Tibial artery (tissue), 4 donors: ENCODE measurements at regions not wholly inside any gene's neighbourhood (a gene's known extent, or its start where the extent isn't known, plus 50 kb on each side); places are given as distances from the start of the nearest gene placed in this dataset.

ENCODE experiments used
- DNase-seq, 2 donors: peaks; one replicate each; pipeline ENCODE4 v3.0.0-alpha.2; 2019
- H3K27ac ChIP-seq, 2 donors: fragments of 200-600 bp; sonication (generic) in 1 of 2; 1 replicate in 1 of 2; 2 replicates in 1 of 2; pipeline ENCODE4 v1.5.1; 2018 to 2019; ENCODE audit warnings: mild to moderate bottlenecking in 1 of 2
- H3K27me3 ChIP-seq, 2 donors: fragments of 200-600 bp; sonication (generic) in 1 of 2; one replicate each; pipeline versions ENCODE4 v1.5.1 to v1.6.0; 2016 to 2019
- H3K36me3 ChIP-seq, 3 donors: fragments of 200-600 bp; sonication (generic) in 2 of 3; one replicate each; pipeline ENCODE4 v1.5.1; 2016 to 2019; ENCODE audit warnings: mild to moderate bottlenecking in 2 of 3
- H3K4me1 ChIP-seq, 4 donors: fragments of 200-600 bp; sonication (generic) in 2 of 4; 1 replicate in 3 of 4; 2 replicates in 1 of 4; pipeline ENCODE4 v1.5.1; 2016 to 2019
- H3K4me3 ChIP-seq, 2 donors: fragments of 200-600 bp; sonication (generic) in 1 of 2; 1 replicate in 1 of 2; 2 replicates in 1 of 2; pipeline ENCODE4 v1.5.1; 2018 to 2019; ENCODE audit warnings: mild to moderate bottlenecking in 2 of 2
- H3K9me3 ChIP-seq, 3 donors: fragments of 200-600 bp; sonication (generic) in 1 of 3; one replicate each; pipeline ENCODE4 v1.5.1; 2016 to 2019
- CTCF ChIP-seq, 2 experiments: fragments of 200-600 bp in 1 of 2; fragments of 450-650 bp in 1 of 2; IDR thresholded peaks; one replicate each; pipeline ENCODE4 v1.5.1; 2017 to 2019; ENCODE audit warnings: antibody characterized with exemption in 2 of 2, mild to moderate bottlenecking in 1 of 2, moderate library complexity in 1 of 2
- intact Hi-C: fragments of 100-400 bp; cut with DNase I; formaldehyde crosslinking; loops from one replicate; pipeline ENCODE4 v1.15.0; 2023; ENCODE audit warnings: low total_unique reads

GRCh38 chr13:83496501-83496900, 385.8 kb downstream of the SLITRK1 start:
- H3K9me3 ChIP-seq = no peaks in the 10 kb centered on the region
- H3K36me3 ChIP-seq = no peaks in the 10 kb centered on the region
- no peaks in the 10 kb centered on the region for H3K4me1 ChIP-seq
- DNase-seq = no peak
- no peak for TF ChIP-seq CTCF (IDR thresholded peaks at IDR 0.05)
- H3K4me3 ChIP-seq = no peak overlapping the region
- intact Hi-C loops = no loop called here
- H3K27ac ChIP-seq = no peak overlapping the region
- H3K27me3 ChIP-seq = no peaks in the 10 kb centered on the region

- no peak for TF ChIP-seq CTCF (IDR thresholded peaks at IDR 0.05)
- Histone ChIP-seq H3K9me3 (no peaks in the 10 kb centered on the region), H3K36me3 (no peaks in the 10 kb centered on the region), H3K4me3 (no peak overlapping the region), H3K27me3 (no peaks in the 10 kb centered on the region), H3K27ac (no peak overlapping the region), H3K4me1 (no peaks in the 10 kb centered on the region)
- no peak for DNase-seq
- intact Hi-C loops = no loop called here
Observed at GRCh38 chr13:83485101-83485500, 397.2 kb downstream of the SLITRK1 start.

- no peak for DNase-seq
- Histone ChIP-seq H3K36me3 (no peaks in the 10 kb centered on the region), H3K4me3 (no peak overlapping the region), H3K9me3 (no peaks in the 10 kb centered on the region), H3K4me1 (no peaks in the 10 kb centered on the region), H3K27me3 (no peaks in the 10 kb centered on the region), H3K27ac (no peak overlapping the region)
- no peak for TF ChIP-seq CTCF (IDR thresholded peaks at IDR 0.05)
- intact Hi-C loops = no loop called here
Observed at GRCh38 chr13:83471011-83471410, 411.3 kb downstream of the SLITRK1 start.

GRCh38 chr13:83470133-83470797, 412.0 kb downstream of the SLITRK1 start:
- no peaks in the 10 kb centered on the region for H3K36me3 ChIP-seq
- intact Hi-C loops = no loop called here
- H3K4me1 ChIP-seq = no peaks in the 10 kb centered on the region
- no peaks in the 10 kb centered on the region for H3K27me3 ChIP-seq
- no peaks in the 10 kb centered on the region for H3K9me3 ChIP-seq
- no peak overlapping the region for H3K4me3 ChIP-seq
- TF ChIP-seq CTCF (IDR thresholded peaks at IDR 0.05) = no peak
- no peak for DNase-seq
- no peak overlapping the region for H3K27ac ChIP-seq

DNA sequence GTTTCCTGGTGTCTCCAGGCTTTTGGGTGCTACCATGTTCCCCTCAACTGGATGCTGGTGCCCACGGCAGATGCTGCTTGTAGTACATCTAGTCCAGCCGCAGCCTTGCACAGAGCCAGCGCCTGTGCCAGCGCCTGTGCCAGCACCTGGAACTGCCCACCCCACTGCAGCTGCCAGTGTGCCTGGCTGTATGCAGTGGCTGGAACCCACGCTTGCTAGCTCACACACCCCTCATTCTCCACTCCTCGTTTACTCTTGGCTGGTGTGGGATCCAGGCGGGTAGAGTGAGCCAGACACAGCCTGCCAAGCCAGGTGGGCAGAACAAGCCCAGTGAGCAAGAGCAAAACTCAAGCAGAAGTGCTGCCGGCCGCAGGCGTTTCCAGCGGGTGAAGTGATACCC, 428.6 kb downstream of the SLITRK1 start:
- peaks cover 0 to 10% (median 0%) of the 10 kb centered on the region in 4 donors for H3K4me1 ChIP-seq
- no peak for TF ChIP-seq CTCF (IDR thresholded peaks at IDR 0.05)
- H3K27me3 ChIP-seq = no peaks in the 10 kb centered on the region
- H3K4me3 ChIP-seq = no peak overlapping the region
- intact Hi-C loops = no loop called here
- H3K27ac ChIP-seq = no peak overlapping the region
- DNase-seq = no peak
- no peaks in the 10 kb centered on the region for H3K36me3 ChIP-seq
- no peaks in the 10 kb centered on the region for H3K9me3 ChIP-seq

GRCh38 chr13:83453300-83453699, 429.0 kb downstream of the SLITRK1 start:
- H3K36me3 ChIP-seq = no peaks in the 10 kb centered on the region
- no peak for TF ChIP-seq CTCF (IDR thresholded peaks at IDR 0.05)
- no peak for DNase-seq
- no peak overlapping the region for H3K4me3 ChIP-seq
- H3K4me1 ChIP-seq = peaks cover 0 to 10% (median 0%) of the 10 kb centered on the region in 4 donors
- no peaks in the 10 kb centered on the region for H3K9me3 ChIP-seq
- no peak overlapping the region for H3K27ac ChIP-seq
- intact Hi-C loops = no loop called here
- no peaks in the 10 kb centered on the region for H3K27me3 ChIP-seq
